Stimulated activated CD4-positive, alpha-beta T cell treated with anti-CD3 and anti-CD28 coated beads, Interleukin-4, amount 100 ng/mL, for 1 hour (primary cell): ENCODE measurements at regions not wholly inside any gene's neighbourhood (a gene's known extent, or its start where the extent isn't known, plus 50 kb on each side); places are given as distances from the start of the nearest gene placed in this dataset.

Experiments
- DNase-seq: peaks from one replicate; pipeline ENCODE4 v3.0.0-alpha.2; 2020

GRCh38 chr12:130263025-130263424 lies 74.7 kb upstream of the PIWIL1 start:
- no peak for DNase-seq

GRCh38 chr12:130263996-130264395 lies 73.7 kb upstream of the PIWIL1 start:
- DNase-seq: no peak

DNA sequence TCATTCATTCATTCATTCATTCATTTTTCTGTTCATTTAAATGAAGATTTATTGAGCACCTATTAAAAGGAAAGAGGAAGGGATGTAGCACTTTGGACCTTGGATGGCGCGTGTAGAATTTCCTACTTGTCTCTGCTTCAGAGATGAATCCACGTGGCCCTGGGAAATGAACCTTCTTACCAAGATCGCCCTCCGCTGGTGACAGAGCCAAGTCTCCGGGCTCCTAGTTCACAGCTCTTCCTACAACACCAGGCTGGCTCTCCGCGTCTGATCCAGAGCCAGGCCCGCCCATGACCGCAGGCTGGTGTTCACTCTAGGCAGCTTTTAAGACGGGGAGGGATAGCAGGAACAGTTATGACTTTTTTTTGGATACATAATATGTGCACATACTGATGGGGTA lies 70.9 kb upstream of the PIWIL1 start:
- DNase-seq: no peak

- no peak for DNase-seq
Observed at GRCh38 chr12:130280231-130280630, 57.5 kb upstream of the PIWIL1 start.

- DNase-seq: no peak
Observed at GRCh38 chr12:130280742-130281141, 56.9 kb upstream of the PIWIL1 start.

GRCh38 chr12:130281153-130281799 lies 56.4 kb upstream of the PIWIL1 start:
- DNase-seq: peak; percentile 37

DNA sequence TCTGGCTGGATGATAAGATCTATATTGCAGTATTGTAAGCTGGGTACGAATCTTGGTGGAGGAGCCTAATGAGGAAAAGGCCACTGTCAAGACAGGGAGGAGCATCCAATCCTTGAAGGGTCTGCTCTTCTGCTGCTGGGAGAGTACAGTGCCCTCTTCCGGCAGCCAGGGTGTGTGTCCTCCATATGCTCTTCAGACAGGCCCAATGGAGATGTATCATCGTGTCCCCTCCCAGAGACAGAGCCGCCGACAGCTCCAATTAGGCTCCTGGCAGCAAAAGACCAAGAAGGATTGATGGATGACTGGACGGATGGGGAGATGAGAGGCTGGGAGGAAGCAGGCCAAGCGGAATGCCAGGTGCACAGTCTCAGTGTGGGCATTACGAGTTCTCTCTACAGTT lies 51.6 kb upstream of the PIWIL1 start:
- DNase-seq: no peak

DNA sequence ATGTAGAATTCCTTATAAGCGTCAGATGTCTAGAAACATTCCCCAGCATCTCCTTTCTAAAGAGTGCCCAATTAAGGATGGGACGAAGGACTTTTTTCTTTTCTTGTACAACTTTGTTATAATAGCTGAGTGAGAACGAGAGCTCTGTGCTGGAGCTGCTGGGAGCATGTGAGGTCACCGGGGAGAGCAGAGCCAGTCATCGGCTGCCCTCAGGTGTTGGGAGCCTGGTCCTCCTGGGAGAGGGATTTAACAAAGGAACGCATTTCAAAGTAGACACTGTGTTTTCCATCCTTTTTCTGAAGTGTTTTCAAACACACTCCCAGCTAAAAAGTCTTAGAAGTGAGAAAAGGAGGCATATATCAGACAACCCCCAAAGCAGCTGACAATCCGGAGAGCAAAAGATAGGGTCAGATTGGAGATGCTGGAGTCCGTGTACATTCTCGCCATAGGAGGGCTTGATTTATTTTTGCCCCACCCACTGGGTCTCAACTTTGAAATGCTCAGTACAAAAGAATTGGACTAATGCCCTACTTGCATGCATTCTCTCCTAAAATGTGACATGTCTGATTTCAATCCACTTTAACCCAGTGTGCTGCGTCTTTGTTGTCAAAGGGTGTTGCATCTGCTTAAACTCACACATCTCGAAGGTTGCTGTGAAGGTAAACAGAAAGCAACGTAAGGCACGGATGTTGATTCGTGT lies 50.8 kb upstream of the PIWIL1 start:
- no peak for DNase-seq
